ENCODE measurements at regions not wholly inside any gene's neighbourhood (a gene's known extent, or its start where the extent isn't known, plus 50 kb on each side); places are given as distances from the start of the nearest gene placed in this dataset.

DNA sequence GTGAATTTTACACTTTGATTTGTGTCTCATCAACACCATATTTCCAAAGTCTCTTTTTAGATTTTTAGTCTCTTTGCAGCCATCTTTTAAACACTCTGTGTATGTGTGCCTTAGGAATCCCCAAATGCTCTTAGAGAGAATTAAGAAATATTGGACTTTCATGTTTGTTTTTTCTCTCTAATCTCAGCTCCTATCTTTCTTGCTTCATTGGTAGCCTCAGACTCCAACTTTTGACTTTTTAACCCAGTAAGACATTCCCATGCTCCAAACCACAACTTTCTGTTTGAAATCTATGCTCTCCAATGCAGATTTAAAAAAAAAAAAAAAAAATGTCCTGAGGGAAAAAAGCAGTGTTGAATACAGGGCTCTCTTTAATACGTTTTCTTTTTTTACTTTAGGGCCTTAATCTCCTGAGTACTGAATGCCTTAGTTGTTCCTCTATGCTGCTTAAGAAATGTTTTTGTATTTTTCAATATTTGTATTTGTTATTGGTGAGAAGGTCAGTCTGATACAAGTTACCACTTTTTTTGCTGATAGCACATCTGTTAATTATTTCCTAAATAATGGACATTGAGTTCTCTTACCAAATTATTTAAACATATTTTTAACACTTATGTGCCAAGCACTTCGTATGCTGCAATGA is 489.9 kb downstream of the NXPH1 start:
- no peak overlapping the region for H3K4me2 ChIP-seq (replicated peaks; ENCODE audit: extremely low read depth, low read length, poor library complexity, severe bottlenecking)
- WGBS (ENCODE audit: insufficient coverage), result 100% methylated on average over 1 of the region's 2 CpGs
- intact Hi-C loops (cut with micrococcal nuclease), result no loop called here
- H3K27ac ChIP-seq (ENCODE audit: low read depth in 1 of 2, low read length in 2 of 2), result no peak overlapping the region
- DNase-seq, result no peak
- no peak overlapping the region for H2AFZ ChIP-seq (ENCODE audit: insufficient read depth, low read depth, low read length, poor library complexity, severe bottlenecking)
- H3K4me3 ChIP-seq (replicated peaks in 1 of 3; ENCODE audit: low read depth in 2 of 3, low read length in 3 of 3), result no peak overlapping the region
- no peaks in the 10 kb centered on the region for H3K36me3 Mint-ChIP-seq
- H3K4me1 Mint-ChIP-seq, result no peaks in the 10 kb centered on the region
- no peaks in the 10 kb centered on the region for H3K27me3 ChIP-seq (ENCODE audit: control insufficient read depth in 2 of 2, insufficient read depth in 2 of 2, low read length in 2 of 2)
- peaks cover 8 to 10% of the 10 kb centered on the region in 2 donors for H3K9me3 ChIP-seq (replicated peaks in 1 of 2; ENCODE audit: control insufficient read depth in 1 of 2, insufficient read depth in 1 of 2, low read length in 2 of 2)
- H3K9ac ChIP-seq (ENCODE audit: insufficient read depth, low read length, poor library complexity, severe bottlenecking), result no peak overlapping the region
- H4K20me1 ChIP-seq (ENCODE audit: insufficient read depth, low read length), result no peaks in the 10 kb centered on the region
- no peaks in the 10 kb centered on the region for H3K79me2 ChIP-seq (ENCODE audit: insufficient read depth, low read length)
- no peak overlapping the region for H3K4me3 Mint-ChIP-seq
- peaks cover 0 to 8% (median 3%) of the 10 kb centered on the region in 7 donors for H3K9me3 Mint-ChIP-seq
- H3K27me3 Mint-ChIP-seq (ENCODE audit: low read depth in 3 of 3), result no peaks in the 10 kb centered on the region
- no peaks in the 10 kb centered on the region for H3K36me3 ChIP-seq (replicated peaks in 1 of 2; ENCODE audit: control insufficient read depth in 1 of 2, insufficient read depth in 2 of 2, low read length in 2 of 2)
- no peak overlapping the region for H3K27ac Mint-ChIP-seq
- TF ChIP-seq, protein P1, sequence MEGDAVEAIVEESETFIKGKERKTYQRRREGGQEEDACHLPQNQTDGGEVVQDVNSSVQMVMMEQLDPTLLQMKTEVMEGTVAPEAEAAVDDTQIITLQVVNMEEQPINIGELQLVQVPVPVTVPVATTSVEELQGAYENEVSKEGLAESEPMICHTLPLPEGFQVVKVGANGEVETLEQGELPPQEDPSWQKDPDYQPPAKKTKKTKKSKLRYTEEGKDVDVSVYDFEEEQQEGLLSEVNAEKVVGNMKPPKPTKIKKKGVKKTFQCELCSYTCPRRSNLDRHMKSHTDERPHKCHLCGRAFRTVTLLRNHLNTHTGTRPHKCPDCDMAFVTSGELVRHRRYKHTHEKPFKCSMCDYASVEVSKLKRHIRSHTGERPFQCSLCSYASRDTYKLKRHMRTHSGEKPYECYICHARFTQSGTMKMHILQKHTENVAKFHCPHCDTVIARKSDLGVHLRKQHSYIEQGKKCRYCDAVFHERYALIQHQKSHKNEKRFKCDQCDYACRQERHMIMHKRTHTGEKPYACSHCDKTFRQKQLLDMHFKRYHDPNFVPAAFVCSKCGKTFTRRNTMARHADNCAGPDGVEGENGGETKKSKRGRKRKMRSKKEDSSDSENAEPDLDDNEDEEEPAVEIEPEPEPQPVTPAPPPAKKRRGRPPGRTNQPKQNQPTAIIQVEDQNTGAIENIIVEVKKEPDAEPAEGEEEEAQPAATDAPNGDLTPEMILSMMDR (IDR thresholded peaks at IDR 0.05), result no peak
- H3K4me1 ChIP-seq (ENCODE audit: control insufficient read depth in 1 of 2, insufficient read depth in 2 of 2, low read length in 2 of 2), result no peaks in the 10 kb centered on the region

DNA sequence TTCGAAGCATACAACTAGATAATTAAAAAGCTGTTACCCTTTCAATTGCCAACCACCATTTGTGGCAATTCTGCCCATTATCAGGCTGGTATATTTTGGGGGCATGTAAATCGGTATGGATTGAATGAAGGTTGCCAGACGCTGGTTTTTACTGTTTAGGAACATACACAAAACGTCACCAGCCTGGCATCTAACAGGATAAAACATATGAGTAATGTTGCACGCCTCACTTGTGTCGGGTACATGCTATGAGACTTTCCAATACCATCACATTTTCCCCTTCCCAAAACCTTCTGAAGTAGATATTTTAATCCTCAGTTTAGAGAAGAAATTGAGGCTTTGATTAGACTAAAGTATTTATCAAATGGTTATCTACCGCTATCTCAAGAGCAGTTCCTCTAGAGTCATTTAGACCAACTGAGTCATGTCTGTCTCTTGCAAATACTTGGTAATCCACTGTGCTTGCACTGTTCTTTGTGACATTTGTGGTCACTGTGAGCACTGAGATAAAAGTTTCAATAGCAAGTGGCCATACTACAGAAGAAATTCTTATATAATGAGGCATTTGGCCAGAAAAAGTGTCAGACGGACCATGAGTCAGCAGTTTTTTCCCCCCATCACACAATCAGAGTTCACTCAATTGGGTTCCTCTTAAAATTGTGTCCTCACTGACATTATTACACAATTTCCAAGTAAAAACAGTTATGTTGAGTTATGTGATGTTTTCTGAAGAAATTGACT is 498.7 kb downstream of the NXPH1 start:
- no peak overlapping the region for H2AFZ ChIP-seq (ENCODE audit: insufficient read depth, low read depth, low read length, poor library complexity, severe bottlenecking)
- no peak overlapping the region for H3K4me3 Mint-ChIP-seq
- H3K4me1 Mint-ChIP-seq, result no peaks in the 10 kb centered on the region
- intact Hi-C loops (cut with micrococcal nuclease), result no loop called here
- H3K4me1 ChIP-seq (ENCODE audit: control insufficient read depth in 1 of 2, insufficient read depth in 2 of 2, low read length in 2 of 2), result no peaks in the 10 kb centered on the region
- H3K9me3 ChIP-seq (replicated peaks in 1 of 2; ENCODE audit: control insufficient read depth in 1 of 2, insufficient read depth in 1 of 2, low read length in 2 of 2), result peaks cover 0 to 30% of the 10 kb centered on the region in 2 donors
- H3K27me3 Mint-ChIP-seq (ENCODE audit: low read depth in 3 of 3), result no peaks in the 10 kb centered on the region
- no peaks in the 10 kb centered on the region for H3K27me3 ChIP-seq (ENCODE audit: control insufficient read depth in 2 of 2, insufficient read depth in 2 of 2, low read length in 2 of 2)
- TF ChIP-seq, protein P1 (IDR thresholded peaks at IDR 0.05), result no peak
- H3K4me2 ChIP-seq (replicated peaks; ENCODE audit: extremely low read depth, low read length, poor library complexity, severe bottlenecking), result no peak overlapping the region
- H4K20me1 ChIP-seq (ENCODE audit: insufficient read depth, low read length), result no peaks in the 10 kb centered on the region
- peaks cover 0 to 10% (median 1%) of the 10 kb centered on the region in 7 donors for H3K9me3 Mint-ChIP-seq
- no peaks in the 10 kb centered on the region for H3K36me3 Mint-ChIP-seq
- no peaks in the 10 kb centered on the region for H3K79me2 ChIP-seq (ENCODE audit: insufficient read depth, low read length)
- no peak overlapping the region for H3K4me3 ChIP-seq (replicated peaks in 1 of 3; ENCODE audit: low read depth in 2 of 3, low read length in 3 of 3)
- no peaks in the 10 kb centered on the region for H3K36me3 ChIP-seq (replicated peaks in 1 of 2; ENCODE audit: control insufficient read depth in 1 of 2, insufficient read depth in 2 of 2, low read length in 2 of 2)
- H3K27ac Mint-ChIP-seq, result no peak overlapping the region
- H3K9ac ChIP-seq (ENCODE audit: insufficient read depth, low read length, poor library complexity, severe bottlenecking), result no peak overlapping the region
- no peak for DNase-seq
- WGBS (ENCODE audit: insufficient coverage), result 100% methylated on average over 1 of the region's 8 CpGs
- no peak overlapping the region for H3K27ac ChIP-seq (ENCODE audit: low read depth in 1 of 2, low read length in 2 of 2)
